Panc1 (cell line): ENCODE measurements at regions not wholly inside any gene's neighbourhood (a gene's known extent, or its start where the extent isn't known, plus 50 kb on each side); places are given as distances from the start of the nearest gene placed in this dataset.

Experiments used
- ATAC-seq: fragments of 200-7000 bp; cut with Tn5 transposase; 2 replicates; pipeline ENCODE4 v1.9.1; 2020; ENCODE audit warnings: mild to moderate bottlenecking, moderate library complexity
- BruUV-seq: library from RNA; stranded (reverse); fragments of 400-500 nt; replicated peaks from 2 replicates; lab custom pipeline; 2021; lab: Mats Ljungman, UMichigan
- CTCF ChIA-PET: fragments of 300-600 bp; sonication (Branson Sonifier 250); formaldehyde crosslinking; loops from one replicate; lab custom pipeline; 2022; ENCODE audit warnings: antibody characterized with exemption; lab: Charles Lee
- POLR2A ChIA-PET: fragments of 300-600 bp; sonication (Branson Sonifier 250); formaldehyde crosslinking; loops from one replicate; lab custom pipeline; 2022; ENCODE audit warnings: antibody characterized with exemption; lab: Charles Lee
- DNase-seq: peaks from one replicate; pipeline ENCODE4 v3.0.0-alpha.2; 2010; ENCODE audit warnings: low read depth, low spot score
- H3K27ac ChIP-seq: 2 replicates; pipeline ENCODE4 v1.5.1; 2011; ENCODE audit warnings: mild to moderate bottlenecking, low read length, inconsistent platforms
- H3K27me3 ChIP-seq: fragments of 200-500 bp; sonication (Bioruptor generic); 2 replicates; pipeline ENCODE4 v1.6.0; 2014; ENCODE audit warnings: low read length, inconsistent platforms; ENCODE audit not compliant: control insufficient read depth, insufficient read depth
- H3K36me3 ChIP-seq: fragments of 200-500 bp; sonication (Bioruptor generic); 2 replicates; pipeline ENCODE4 v1.5.1; 2014; ENCODE audit warnings: inconsistent platforms, mild to moderate bottlenecking, low read length, moderate library complexity; ENCODE audit not compliant: control insufficient read depth, insufficient read depth
- H3K4me1 ChIP-seq: 2 replicates; pipeline ENCODE4 v1.5.1; 2011; ENCODE audit warnings: inconsistent platforms, mild to moderate bottlenecking, low read length, moderate library complexity; ENCODE audit not compliant: control insufficient read depth, insufficient read depth
- H3K4me3 ChIP-seq, 2 experiments: 2 replicates each; pipeline ENCODE4 v1.5.1; 2011 to 2012; ENCODE audit warnings: low read depth in 2 of 2, low read length in 2 of 2, mild to moderate bottlenecking in 2 of 2, inconsistent platforms in 1 of 2, moderate library complexity in 1 of 2
- H3K9me3 ChIP-seq: fragments of 200-500 bp; sonication (Bioruptor generic); 2 replicates; pipeline ENCODE4 v1.5.1; 2014; ENCODE audit warnings: low read depth, mild to moderate bottlenecking, inconsistent platforms, low read length, moderate library complexity; ENCODE audit not compliant: control insufficient read depth, insufficient read depth
- POLR2AphosphoS5 ChIP-seq: IDR thresholded peaks from 2 replicates; pipeline ENCODE4 v1.6.1; 2012; ENCODE audit warnings: mild to moderate bottlenecking, low read depth, low read length, moderate library complexity
- SIN3A ChIP-seq: IDR thresholded peaks from 2 replicates; pipeline ENCODE4 v1.6.1; 2012; ENCODE audit warnings: low read depth, mild to moderate bottlenecking, low read length, moderate library complexity, borderline replicate concordance; ENCODE audit not compliant: insufficient read depth
- TCF7L2 ChIP-seq: IDR thresholded peaks from 2 replicates; pipeline ENCODE4 v1.6.1; 2011; ENCODE audit warnings: mild to moderate bottlenecking, low read depth, low read length, inconsistent platforms
- in situ Hi-C: cut with HindIII; loops from 2 replicates; pipeline ENCODE4 v1.10.0; 2016; ENCODE audit warnings: low sequenced_read_pairs, low pct_unique_long_range_greater_than_20kb
- intact Hi-C: fragments of 100-400 bp; cut with micrococcal nuclease; formaldehyde crosslinking; loops from one replicate; pipeline ENCODE4 v1.10.0; 2022; ENCODE audit not compliant: unreplicated experiment
- TF ChIP-seq, protein P1 (sequence below), 2 experiments: IDR thresholded peaks; 2 replicates each; pipeline ENCODE4 v1.6.1; 2011 to 2012; ENCODE audit warnings: low read depth in 2 of 2, control low read depth in 1 of 2, low read length in 1 of 2, mild to moderate bottlenecking in 1 of 2, moderate library complexity in 1 of 2; ENCODE audit not compliant: insufficient read depth in 1 of 2
- TF ChIP-seq, protein P2 (sequence below): fragments of 450-650 bp; IDR thresholded peaks from 2 replicates; pipeline ENCODE4 v1.5.1; 2017; ENCODE audit warnings: mild to moderate bottlenecking

- POLR2A ChIA-PET: no interaction called here
- CTCF ChIA-PET: no interaction called here
- no TSS peak for BruUV-seq
Observed at GRCh38 chr18:37649930-37650329, 84.3 kb upstream of the CELF4 start.

DNA sequence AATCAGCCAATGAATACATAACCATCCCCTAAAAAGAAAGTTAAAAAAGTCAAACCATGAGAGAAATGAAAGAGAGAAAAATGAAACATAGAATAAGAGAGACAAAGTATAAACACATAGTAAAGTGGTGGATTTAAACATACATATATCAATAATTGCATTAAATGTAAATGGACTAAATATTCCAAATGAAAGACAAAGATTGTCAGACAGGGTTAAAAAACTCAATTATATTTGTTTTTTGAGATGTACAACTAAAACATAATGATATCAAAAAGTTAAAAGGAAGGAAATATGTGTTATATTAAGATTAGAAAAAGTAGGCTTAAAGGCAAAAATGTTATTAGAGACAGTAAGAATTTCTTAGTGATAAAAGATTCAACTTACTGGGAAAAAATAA, 83.8 kb upstream of the CELF4 start:
- no peaks in the 10 kb centered on the region for H3K27me3 ChIP-seq
- BruUV-seq: no TSS peak
- H3K4me3 ChIP-seq: no peak overlapping the region
- H3K9me3 ChIP-seq: no peaks in the 10 kb centered on the region
- intact Hi-C loops (no loop called here), in situ Hi-C loops (no loop called here)
- CTCF ChIA-PET: no interaction called here
- no peak for ATAC-seq
- TF ChIP-seq, protein P1, sequence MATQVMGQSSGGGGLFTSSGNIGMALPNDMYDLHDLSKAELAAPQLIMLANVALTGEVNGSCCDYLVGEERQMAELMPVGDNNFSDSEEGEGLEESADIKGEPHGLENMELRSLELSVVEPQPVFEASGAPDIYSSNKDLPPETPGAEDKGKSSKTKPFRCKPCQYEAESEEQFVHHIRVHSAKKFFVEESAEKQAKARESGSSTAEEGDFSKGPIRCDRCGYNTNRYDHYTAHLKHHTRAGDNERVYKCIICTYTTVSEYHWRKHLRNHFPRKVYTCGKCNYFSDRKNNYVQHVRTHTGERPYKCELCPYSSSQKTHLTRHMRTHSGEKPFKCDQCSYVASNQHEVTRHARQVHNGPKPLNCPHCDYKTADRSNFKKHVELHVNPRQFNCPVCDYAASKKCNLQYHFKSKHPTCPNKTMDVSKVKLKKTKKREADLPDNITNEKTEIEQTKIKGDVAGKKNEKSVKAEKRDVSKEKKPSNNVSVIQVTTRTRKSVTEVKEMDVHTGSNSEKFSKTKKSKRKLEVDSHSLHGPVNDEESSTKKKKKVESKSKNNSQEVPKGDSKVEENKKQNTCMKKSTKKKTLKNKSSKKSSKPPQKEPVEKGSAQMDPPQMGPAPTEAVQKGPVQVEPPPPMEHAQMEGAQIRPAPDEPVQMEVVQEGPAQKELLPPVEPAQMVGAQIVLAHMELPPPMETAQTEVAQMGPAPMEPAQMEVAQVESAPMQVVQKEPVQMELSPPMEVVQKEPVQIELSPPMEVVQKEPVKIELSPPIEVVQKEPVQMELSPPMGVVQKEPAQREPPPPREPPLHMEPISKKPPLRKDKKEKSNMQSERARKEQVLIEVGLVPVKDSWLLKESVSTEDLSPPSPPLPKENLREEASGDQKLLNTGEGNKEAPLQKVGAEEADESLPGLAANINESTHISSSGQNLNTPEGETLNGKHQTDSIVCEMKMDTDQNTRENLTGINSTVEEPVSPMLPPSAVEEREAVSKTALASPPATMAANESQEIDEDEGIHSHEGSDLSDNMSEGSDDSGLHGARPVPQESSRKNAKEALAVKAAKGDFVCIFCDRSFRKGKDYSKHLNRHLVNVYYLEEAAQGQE (IDR thresholded peaks at IDR 0.05; ENCODE audit: insufficient read depth in 1 of 2, low read depth in 2 of 2, low read length in 1 of 2): no peak
- TF ChIP-seq POLR2AphosphoS5: no peak
- TF ChIP-seq, protein P2, sequence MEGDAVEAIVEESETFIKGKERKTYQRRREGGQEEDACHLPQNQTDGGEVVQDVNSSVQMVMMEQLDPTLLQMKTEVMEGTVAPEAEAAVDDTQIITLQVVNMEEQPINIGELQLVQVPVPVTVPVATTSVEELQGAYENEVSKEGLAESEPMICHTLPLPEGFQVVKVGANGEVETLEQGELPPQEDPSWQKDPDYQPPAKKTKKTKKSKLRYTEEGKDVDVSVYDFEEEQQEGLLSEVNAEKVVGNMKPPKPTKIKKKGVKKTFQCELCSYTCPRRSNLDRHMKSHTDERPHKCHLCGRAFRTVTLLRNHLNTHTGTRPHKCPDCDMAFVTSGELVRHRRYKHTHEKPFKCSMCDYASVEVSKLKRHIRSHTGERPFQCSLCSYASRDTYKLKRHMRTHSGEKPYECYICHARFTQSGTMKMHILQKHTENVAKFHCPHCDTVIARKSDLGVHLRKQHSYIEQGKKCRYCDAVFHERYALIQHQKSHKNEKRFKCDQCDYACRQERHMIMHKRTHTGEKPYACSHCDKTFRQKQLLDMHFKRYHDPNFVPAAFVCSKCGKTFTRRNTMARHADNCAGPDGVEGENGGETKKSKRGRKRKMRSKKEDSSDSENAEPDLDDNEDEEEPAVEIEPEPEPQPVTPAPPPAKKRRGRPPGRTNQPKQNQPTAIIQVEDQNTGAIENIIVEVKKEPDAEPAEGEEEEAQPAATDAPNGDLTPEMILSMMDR: no peak
- no peak for DNase-seq
- POLR2A ChIA-PET: no interaction called here
- H3K27ac ChIP-seq: no peak overlapping the region
- no peaks in the 10 kb centered on the region for H3K36me3 ChIP-seq
- no peaks in the 10 kb centered on the region for H3K4me1 ChIP-seq

More at GRCh38 chr18:37649930-37650329, 84.3 kb upstream of the CELF4 start:
- in situ Hi-C loops: no loop called here
- H3K27me3 ChIP-seq: no peaks in the 10 kb centered on the region
- intact Hi-C loops: no loop called here
- no peaks in the 10 kb centered on the region for H3K36me3 ChIP-seq
- no peak for TF ChIP-seq POLR2AphosphoS5
- H3K4me1 ChIP-seq: no peaks in the 10 kb centered on the region
- DNase-seq (no peak), ATAC-seq (no peak)
- H3K4me3 ChIP-seq: no peak overlapping the region
- no peak overlapping the region for H3K27ac ChIP-seq
- no peaks in the 10 kb centered on the region for H3K9me3 ChIP-seq

GRCh38 chr18:37641573-37641972, 76.0 kb upstream of the CELF4 start:
- Histone ChIP-seq H3K27ac (no peak overlapping the region), H3K4me3 (no peak overlapping the region), H3K9me3 (no peaks in the 10 kb centered on the region), H3K36me3 (no peaks in the 10 kb centered on the region), H3K4me1 (no peaks in the 10 kb centered on the region), H3K27me3 (no peaks in the 10 kb centered on the region)
- in situ Hi-C loops (no loop called here), intact Hi-C loops (no loop called here)
- ATAC-seq (no peak), DNase-seq (no peak)
- ChIA-PET CTCF (no interaction called here), POLR2A (no interaction called here)
- no peak for TF ChIP-seq TCF7L2
- no peak for TF ChIP-seq POLR2AphosphoS5
- no peak for TF ChIP-seq SIN3A
- TF ChIP-seq, protein P2: no peak
- TF ChIP-seq, protein P1 (IDR thresholded peaks at IDR 0.05; ENCODE audit: insufficient read depth in 1 of 2, low read depth in 2 of 2, low read length in 1 of 2): no peak
- BruUV-seq: no TSS peak
